CD14-positive monocyte (primary cell): ENCODE measurements at regions not wholly inside any gene's neighbourhood (a gene's known extent, or its start where the extent isn't known, plus 50 kb on each side); places are given as distances from the start of the nearest gene placed in this dataset.
A peak's percentile ranks its signal among the peaks of the same experiment; 100 is the strongest.
"Not testable (repeated sequence)": the region's sequence is repeated elsewhere in the genome, so short reads cannot be mapped to it uniquely, and the experiment has no call there.

ENCODE experiments used
- DNase-seq, 3 donors: peaks; one replicate each; pipeline ENCODE4 v3.0.0-alpha.2; 2011 to 2022
- H2AFZ ChIP-seq: 2 replicates; pipeline ENCODE4 v1.6.0; 2012; ENCODE audit warnings: mild to moderate bottlenecking, low read depth, low read length, inconsistent platforms; ENCODE audit not compliant: insufficient read depth, poor library complexity, severe bottlenecking
- H3K27ac ChIP-seq, 2 donors: 1 replicate in 1 of 2; 2 replicates in 1 of 2; pipeline ENCODE4 v1.5.1; 2012 to 2013; ENCODE audit warnings: low read length in 2 of 2, control low read depth in 1 of 2, inconsistent platforms in 1 of 2, low read depth in 1 of 2, mild to moderate bottlenecking in 1 of 2
- H3K27me3 ChIP-seq, 2 donors: one replicate each; pipeline versions ENCODE4 v1.6.0 to v1.6.1; 2011 to 2013; ENCODE audit warnings: low read length in 2 of 2; ENCODE audit not compliant: control insufficient read depth in 2 of 2, insufficient read depth in 2 of 2
- H3K36me3 ChIP-seq, 2 donors: replicated peaks in 1 of 2; 1 replicate in 1 of 2; 2 replicates in 1 of 2; pipeline versions ENCODE4 v1.5.1 to v1.6.1; 2012 to 2013; ENCODE audit warnings: low read length in 2 of 2, control low read depth in 1 of 2, inconsistent platforms in 1 of 2, mild to moderate bottlenecking in 1 of 2; ENCODE audit not compliant: insufficient read depth in 2 of 2, control insufficient read depth in 1 of 2
- H3K4me1 ChIP-seq, 2 donors: 1 replicate in 1 of 2; 2 replicates in 1 of 2; pipeline versions ENCODE4 v1.5.1 to v1.6.1; 2012 to 2013; ENCODE audit warnings: low read length in 2 of 2, control low read depth in 1 of 2, inconsistent platforms in 1 of 2, mild to moderate bottlenecking in 1 of 2, moderate library complexity in 1 of 2; ENCODE audit not compliant: insufficient read depth in 2 of 2, control insufficient read depth in 1 of 2
- H3K4me2 ChIP-seq: replicated peaks from 2 replicates; pipeline ENCODE3; 2012; ENCODE audit warnings: low read length, moderate library complexity, mild to moderate bottlenecking; ENCODE audit not compliant: poor library complexity, severe bottlenecking; ENCODE audit errors: extremely low read depth
- H3K4me3 ChIP-seq, 3 experiments: fragments of 200-600 bp in 1 of 3; sonication (generic) in 1 of 3; replicated peaks in 1 of 3; 1 replicate in 2 of 3; 2 replicates in 1 of 3; pipeline ENCODE4 v1.5.1; 2011 to 2013; ENCODE audit warnings: low read length in 3 of 3, mild to moderate bottlenecking in 3 of 3, control low read depth in 2 of 3, low read depth in 2 of 3, inconsistent platforms in 1 of 3, moderate library complexity in 1 of 3
- H3K79me2 ChIP-seq: 2 replicates; pipeline ENCODE4 v1.6.0; 2012; ENCODE audit warnings: mild to moderate bottlenecking, control low read depth, inconsistent platforms, low read length, moderate library complexity; ENCODE audit not compliant: insufficient read depth
- H3K9ac ChIP-seq: 2 replicates; pipeline ENCODE4 v1.6.0; 2017; ENCODE audit warnings: low read length, mild to moderate bottlenecking; ENCODE audit not compliant: insufficient read depth, poor library complexity, severe bottlenecking
- H3K9me3 ChIP-seq, 2 donors: replicated peaks in 1 of 2; 1 replicate in 1 of 2; 2 replicates in 1 of 2; pipeline versions ENCODE4 v1.5.1 to v1.6.1; 2012 to 2013; ENCODE audit warnings: low read length in 2 of 2, control low read depth in 1 of 2; ENCODE audit not compliant: control insufficient read depth in 1 of 2, insufficient read depth in 1 of 2
- H4K20me1 ChIP-seq: 2 replicates; pipeline ENCODE4 v1.6.0; 2012; ENCODE audit warnings: mild to moderate bottlenecking, low read length, control low read depth, moderate library complexity; ENCODE audit not compliant: insufficient read depth
- H3K27ac Mint-ChIP-seq, 7 donors: one replicate each; pipeline ENCODE4 v1.8.0; 2020; ENCODE audit warnings: mild to moderate bottlenecking in 7 of 7, mixed read lengths in 7 of 7, moderate library complexity in 6 of 7, inconsistent platforms in 2 of 7
- H3K27me3 Mint-ChIP-seq, 3 donors: one replicate each; pipeline ENCODE4 v1.8.0; 2021 to 2022; ENCODE audit warnings: low read depth in 3 of 3, mild to moderate bottlenecking in 3 of 3, mixed read lengths in 3 of 3, moderate library complexity in 3 of 3, inconsistent platforms in 1 of 3
- H3K36me3 Mint-ChIP-seq, 2 donors: one replicate each; pipeline ENCODE4 v1.8.0; 2020; ENCODE audit warnings: mixed read lengths in 2 of 2, inconsistent platforms in 1 of 2, mild to moderate bottlenecking in 1 of 2
- H3K4me1 Mint-ChIP-seq: one replicate; pipeline ENCODE4 v1.8.0; 2020; ENCODE audit warnings: mild to moderate bottlenecking, mixed read lengths
- H3K4me3 Mint-ChIP-seq, 2 donors: one replicate each; pipeline ENCODE4 v1.8.0; 2020; ENCODE audit warnings: mild to moderate bottlenecking in 2 of 2, mixed read lengths in 2 of 2, moderate library complexity in 1 of 2
- H3K9me3 Mint-ChIP-seq, 7 donors: one replicate each; pipeline ENCODE4 v1.8.0; 2020 to 2022; ENCODE audit warnings: mixed read lengths in 7 of 7, mild to moderate bottlenecking in 6 of 7, moderate library complexity in 6 of 7, inconsistent platforms in 2 of 7
- WGBS: methylation state at CpG from one replicate; pipeline ENCODE4 v1.1.5; 2013; ENCODE audit warnings: missing lambda C conversion rate; ENCODE audit not compliant: insufficient coverage; 5-methylcytosine and 5-hydroxymethylcytosine counted together
- intact Hi-C, 2 donors: fragments of 100-400 bp; cut with micrococcal nuclease; formaldehyde crosslinking; loops; one replicate each; pipeline versions ENCODE4 v1.15.0 to v1.15.1; 2023
- TF ChIP-seq, protein P1 (sequence below): fragments of 200-600 bp; IDR thresholded peaks from one replicate; pipeline ENCODE4 v1.8.0; 2022; ENCODE audit warnings: antibody characterized with exemption, mild to moderate bottlenecking

DNA sequence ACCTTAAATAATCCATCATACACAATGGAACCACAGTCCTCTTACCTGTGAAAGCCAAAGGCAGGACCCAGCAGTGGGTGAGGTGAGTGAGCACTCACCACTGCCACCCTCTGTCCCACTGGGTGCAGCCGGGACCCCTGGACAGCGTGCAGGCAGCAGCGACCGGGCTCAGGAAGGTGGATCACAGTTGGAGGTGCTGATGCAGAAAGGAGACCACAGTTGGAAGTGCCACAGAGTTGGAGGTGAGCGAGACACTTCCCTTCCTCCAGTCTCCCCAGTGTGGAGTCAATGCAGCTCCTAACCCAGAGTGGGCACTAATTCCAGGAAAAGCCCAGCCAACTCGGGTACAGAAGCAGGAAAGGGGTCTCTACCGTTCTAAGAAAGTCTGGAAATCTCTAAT lies 323.0 kb downstream of the KLF13 start:
- H3K4me1 Mint-ChIP-seq, H3K4me3 ChIP-seq, H3K36me3 ChIP-seq, H2AFZ ChIP-seq, H3K4me3 Mint-ChIP-seq, H3K27me3 ChIP-seq, H3K27ac ChIP-seq, H3K9me3 ChIP-seq, H3K4me1 ChIP-seq, H3K36me3 Mint-ChIP-seq, intact Hi-C loops, H3K9ac ChIP-seq, H3K27ac Mint-ChIP-seq, H3K79me2 ChIP-seq, H3K9me3 Mint-ChIP-seq, H3K4me2 ChIP-seq, DNase-seq, H4K20me1 ChIP-seq: not testable (repeated sequence)
- H3K27me3 Mint-ChIP-seq: peaks cover 6 to 12% (median 8%) of the 10 kb centered on the region in 3 donors
- no CpG with 5 or more reads among the region's 7 CpGs for WGBS

DNA sequence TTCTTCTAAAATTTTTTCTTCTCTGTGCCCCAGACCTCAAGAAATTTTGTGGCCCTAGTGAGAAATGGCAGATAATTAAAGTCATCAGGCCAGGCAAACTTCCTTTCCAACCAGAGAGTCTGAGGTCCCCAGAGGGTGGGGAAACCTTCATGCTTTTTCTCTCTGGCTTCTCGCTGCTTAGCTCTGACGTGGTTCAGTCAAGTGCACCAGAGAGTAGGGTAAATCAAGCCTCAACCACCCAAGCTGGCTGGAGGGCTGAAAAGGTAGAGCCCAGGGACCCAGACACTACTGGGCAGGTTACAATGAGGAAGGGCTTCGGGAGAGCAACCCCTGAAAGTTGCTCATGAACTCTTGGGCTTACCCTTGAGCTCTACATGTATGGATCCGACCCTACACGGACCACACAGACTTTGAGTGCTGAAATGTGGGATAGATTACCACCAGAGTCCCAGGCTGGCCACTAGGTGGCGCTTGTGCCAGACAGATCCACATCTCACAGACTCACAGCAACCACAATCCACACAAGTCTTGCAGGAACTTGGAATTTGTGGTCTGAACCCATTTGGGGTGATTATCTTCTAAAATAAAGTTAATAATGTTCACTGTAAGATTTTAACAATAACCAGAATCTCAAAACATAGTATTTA lies 323.5 kb downstream of the KLF13 start:
- H3K4me1 ChIP-seq, H4K20me1 ChIP-seq, H3K4me1 Mint-ChIP-seq, H3K4me3 ChIP-seq, H3K27ac ChIP-seq, H3K27me3 ChIP-seq, H3K36me3 ChIP-seq, H3K27ac Mint-ChIP-seq, H2AFZ ChIP-seq, H3K27me3 Mint-ChIP-seq, DNase-seq, H3K79me2 ChIP-seq, H3K36me3 Mint-ChIP-seq, intact Hi-C loops, H3K4me3 Mint-ChIP-seq, H3K9me3 Mint-ChIP-seq, H3K9ac ChIP-seq, H3K9me3 ChIP-seq, H3K4me2 ChIP-seq: not testable (repeated sequence)
- TF ChIP-seq, protein P1, sequence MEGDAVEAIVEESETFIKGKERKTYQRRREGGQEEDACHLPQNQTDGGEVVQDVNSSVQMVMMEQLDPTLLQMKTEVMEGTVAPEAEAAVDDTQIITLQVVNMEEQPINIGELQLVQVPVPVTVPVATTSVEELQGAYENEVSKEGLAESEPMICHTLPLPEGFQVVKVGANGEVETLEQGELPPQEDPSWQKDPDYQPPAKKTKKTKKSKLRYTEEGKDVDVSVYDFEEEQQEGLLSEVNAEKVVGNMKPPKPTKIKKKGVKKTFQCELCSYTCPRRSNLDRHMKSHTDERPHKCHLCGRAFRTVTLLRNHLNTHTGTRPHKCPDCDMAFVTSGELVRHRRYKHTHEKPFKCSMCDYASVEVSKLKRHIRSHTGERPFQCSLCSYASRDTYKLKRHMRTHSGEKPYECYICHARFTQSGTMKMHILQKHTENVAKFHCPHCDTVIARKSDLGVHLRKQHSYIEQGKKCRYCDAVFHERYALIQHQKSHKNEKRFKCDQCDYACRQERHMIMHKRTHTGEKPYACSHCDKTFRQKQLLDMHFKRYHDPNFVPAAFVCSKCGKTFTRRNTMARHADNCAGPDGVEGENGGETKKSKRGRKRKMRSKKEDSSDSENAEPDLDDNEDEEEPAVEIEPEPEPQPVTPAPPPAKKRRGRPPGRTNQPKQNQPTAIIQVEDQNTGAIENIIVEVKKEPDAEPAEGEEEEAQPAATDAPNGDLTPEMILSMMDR: peak; percentile 41
- no CpG with 5 or more reads among the region's 6 CpGs for WGBS

DNA sequence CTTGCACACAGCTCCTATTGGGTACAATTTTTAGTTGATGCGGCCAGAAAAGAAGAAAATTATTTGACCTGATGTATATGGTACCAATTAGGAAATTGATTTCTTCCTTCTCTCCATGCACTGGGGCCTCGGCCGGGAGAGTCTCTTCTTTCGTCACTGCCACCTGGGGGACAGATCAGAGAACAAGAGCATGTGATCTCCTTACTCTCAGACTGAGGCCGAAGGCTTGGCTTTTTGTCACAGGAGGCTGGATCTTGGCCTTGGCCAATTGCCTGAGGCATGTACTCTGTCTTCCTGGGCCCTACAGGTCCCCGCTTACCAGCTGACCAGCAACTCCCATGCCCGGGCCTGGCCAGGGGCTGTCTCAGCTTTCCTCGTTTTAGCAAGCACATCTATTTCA lies 330.3 kb downstream of the KLF13 start:
- H3K4me1 Mint-ChIP-seq, H3K79me2 ChIP-seq, H3K9me3 ChIP-seq, H3K27me3 Mint-ChIP-seq, H2AFZ ChIP-seq, H3K4me3 ChIP-seq, H3K27me3 ChIP-seq, H3K9me3 Mint-ChIP-seq, H3K36me3 Mint-ChIP-seq, DNase-seq, H3K4me3 Mint-ChIP-seq, H4K20me1 ChIP-seq, H3K9ac ChIP-seq, H3K36me3 ChIP-seq, H3K27ac ChIP-seq, H3K4me2 ChIP-seq, H3K27ac Mint-ChIP-seq, H3K4me1 ChIP-seq, intact Hi-C loops: not testable (repeated sequence)
- no CpG with 5 or more reads among the region's 8 CpGs for WGBS
